Tibial nerve (tissue), 3 donors: ENCODE measurements at regions not wholly inside any gene's neighbourhood (a gene's known extent, or its start where the extent isn't known, plus 50 kb on each side); places are given as distances from the start of the nearest gene placed in this dataset.

Experiments used
- CTCF ChIP-seq, 5 experiments: fragments of 200-600 bp in 3 of 5; fragments of 450-650 bp in 2 of 5; sonication (generic) in 3 of 5; IDR thresholded peaks; one replicate each; pipeline ENCODE4 v1.5.1; 2016 to 2019; ENCODE audit warnings: antibody characterized with exemption in 5 of 5, mild to moderate bottlenecking in 3 of 5, moderate library complexity in 2 of 5
- POLR2A ChIP-seq, 2 donors: fragments of 450-650 bp; IDR thresholded peaks; one replicate each; pipeline ENCODE4 v1.6.1; 2017; ENCODE audit warnings: antibody characterized with exemption in 2 of 2, mild to moderate bottlenecking in 2 of 2, moderate library complexity in 2 of 2

- TF ChIP-seq CTCF (IDR thresholded peaks at IDR 0.05) (no peak), POLR2A (IDR thresholded peaks at IDR 0.05) (no peak)
Observed at GRCh38 chrX:20980426-20980825, 393.8 kb upstream of the CNKSR2 start.
